Right atrium auricular region (tissue), 2 donors: ENCODE measurements at regions not wholly inside any gene's neighbourhood (a gene's known extent, or its start where the extent isn't known, plus 50 kb on each side); places are given as distances from the start of the nearest gene placed in this dataset.
"Not testable (repeated sequence)": the region's sequence is repeated elsewhere in the genome, so short reads cannot be mapped to it uniquely, and the experiment has no call there.

Experiments used
- DNase-seq: peaks from one replicate; pipeline ENCODE4 v3.0.0-alpha.2; 2019; ENCODE audit warnings: low spot score
- H3K27ac ChIP-seq, 2 donors: fragments of 200-600 bp; sonication (generic); 1 replicate in 1 of 2; 2 replicates in 1 of 2; pipeline ENCODE4 v1.5.1; 2016 to 2019
- H3K27me3 ChIP-seq, 2 donors: fragments of 200-600 bp; sonication (generic); one replicate each; pipeline versions ENCODE4 v1.5.1 to v1.6.0; 2017 to 2019
- H3K36me3 ChIP-seq: fragments of 200-600 bp; sonication (generic); one replicate; pipeline ENCODE4 v1.5.1; 2016
- H3K4me1 ChIP-seq, 2 donors: fragments of 200-600 bp; sonication (generic); one replicate each; pipeline versions ENCODE4 v1.5.1 to v1.6.0; 2017 to 2019
- H3K4me3 ChIP-seq, 2 donors: fragments of 200-600 bp; sonication (generic); 1 replicate in 1 of 2; 2 replicates in 1 of 2; pipeline ENCODE4 v1.5.1; 2017 to 2019; ENCODE audit warnings: mild to moderate bottlenecking in 1 of 2, moderate library complexity in 1 of 2
- H3K9me3 ChIP-seq, 2 donors: fragments of 200-600 bp; sonication (generic); one replicate each; pipeline ENCODE4 v1.5.1; 2019
- CTCF ChIP-seq, 2 donors: fragments of 200-600 bp; sonication (generic); IDR thresholded peaks; one replicate each; pipeline ENCODE4 v1.5.1; 2019; ENCODE audit warnings: antibody characterized with exemption in 2 of 2

DNA sequence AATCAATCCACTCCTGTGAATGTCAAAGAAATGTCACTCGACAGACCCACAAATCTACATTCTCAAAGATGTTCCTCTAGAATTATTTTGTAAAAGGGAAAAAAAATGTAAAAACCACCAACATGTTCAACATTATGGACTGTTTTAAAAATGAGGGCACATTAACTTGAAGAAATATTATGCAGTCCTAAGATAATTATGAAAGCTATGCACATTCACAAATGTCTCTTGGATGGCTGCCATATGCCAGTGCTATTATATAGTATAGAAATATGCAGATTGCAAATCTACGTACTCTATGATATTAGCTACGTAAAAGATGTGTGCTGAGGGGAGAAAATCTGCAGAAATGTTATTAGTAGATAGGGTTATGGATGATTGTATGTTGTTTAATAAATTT lies 334.2 kb downstream of the BMP4 start:
- no peaks in the 10 kb centered on the region for H3K9me3 ChIP-seq
- no peak for DNase-seq
- H3K4me1 ChIP-seq: peaks cover 0 to 20% of the 10 kb centered on the region in 2 donors
- H3K27ac ChIP-seq: no peak overlapping the region
- no peak overlapping the region for H3K4me3 ChIP-seq
- H3K27me3 ChIP-seq: no peaks in the 10 kb centered on the region
- TF ChIP-seq CTCF (IDR thresholded peaks at IDR 0.05): no peak
- H3K36me3 ChIP-seq: no peaks in the 10 kb centered on the region

GRCh38 chr14:53621921-53622320 lies 334.7 kb downstream of the BMP4 start:
- Histone ChIP-seq H3K4me1 (peaks cover 0 to 20% of the 10 kb centered on the region in 2 donors), H3K36me3 (no peaks in the 10 kb centered on the region), H3K9me3 (no peaks in the 10 kb centered on the region), H3K27ac (no peak overlapping the region), H3K4me3 (no peak overlapping the region), H3K27me3 (no peaks in the 10 kb centered on the region)
- TF ChIP-seq CTCF (IDR thresholded peaks at IDR 0.05): no peak
- no peak for DNase-seq

GRCh38 chr14:53621433-53621832 lies 335.2 kb downstream of the BMP4 start:
- H3K27ac ChIP-seq: no peak overlapping the region
- H3K36me3 ChIP-seq: no peaks in the 10 kb centered on the region
- peaks cover 0 to 20% of the 10 kb centered on the region in 2 donors for H3K4me1 ChIP-seq
- H3K27me3 ChIP-seq: no peaks in the 10 kb centered on the region
- DNase-seq: no peak
- no peak for TF ChIP-seq CTCF (IDR thresholded peaks at IDR 0.05)
- no peak overlapping the region for H3K4me3 ChIP-seq
- no peaks in the 10 kb centered on the region for H3K9me3 ChIP-seq

DNA sequence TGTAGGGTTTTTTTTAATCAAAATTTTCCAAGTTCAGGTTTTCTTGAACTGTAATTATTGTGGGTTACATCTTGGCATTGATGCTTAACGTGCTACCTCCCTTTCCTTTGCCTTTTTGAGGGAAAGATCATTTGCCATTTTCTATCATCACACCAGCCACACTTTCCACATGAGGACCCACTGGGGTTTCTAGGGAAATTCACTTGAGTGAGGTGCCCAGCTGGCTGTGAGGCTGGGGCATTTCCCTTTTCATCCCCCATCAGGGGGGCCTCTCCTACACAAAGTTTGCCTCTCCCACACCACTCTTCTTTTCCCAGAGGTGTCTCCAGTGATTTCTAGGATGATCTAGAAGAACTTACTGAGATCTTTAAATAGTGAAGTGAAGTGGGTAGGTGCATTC lies 335.7 kb downstream of the BMP4 start:
- Histone ChIP-seq H3K27me3 (no peaks in the 10 kb centered on the region), H3K4me3 (no peak overlapping the region), H3K4me1 (peaks cover 0 to 20% of the 10 kb centered on the region in 2 donors), H3K27ac (no peak overlapping the region), H3K36me3 (no peaks in the 10 kb centered on the region), H3K9me3 (no peaks in the 10 kb centered on the region)
- TF ChIP-seq CTCF (IDR thresholded peaks at IDR 0.05): no peak
- DNase-seq: no peak

- Histone ChIP-seq H3K9me3 (no peaks in the 10 kb centered on the region), H3K27ac (peak overlapping the region in 1 of 2 donors; percentile 44), H3K4me1 (peaks cover 0 to 20% of the 10 kb centered on the region in 2 donors), H3K4me3 (no peak overlapping the region), H3K36me3 (no peaks in the 10 kb centered on the region), H3K27me3 (no peaks in the 10 kb centered on the region)
- no peak for DNase-seq
- TF ChIP-seq CTCF (IDR thresholded peaks at IDR 0.05): no peak
These were observed 336.3 kb downstream of the BMP4 start for GRCh38 chr14:53620317-53620716.

DNA sequence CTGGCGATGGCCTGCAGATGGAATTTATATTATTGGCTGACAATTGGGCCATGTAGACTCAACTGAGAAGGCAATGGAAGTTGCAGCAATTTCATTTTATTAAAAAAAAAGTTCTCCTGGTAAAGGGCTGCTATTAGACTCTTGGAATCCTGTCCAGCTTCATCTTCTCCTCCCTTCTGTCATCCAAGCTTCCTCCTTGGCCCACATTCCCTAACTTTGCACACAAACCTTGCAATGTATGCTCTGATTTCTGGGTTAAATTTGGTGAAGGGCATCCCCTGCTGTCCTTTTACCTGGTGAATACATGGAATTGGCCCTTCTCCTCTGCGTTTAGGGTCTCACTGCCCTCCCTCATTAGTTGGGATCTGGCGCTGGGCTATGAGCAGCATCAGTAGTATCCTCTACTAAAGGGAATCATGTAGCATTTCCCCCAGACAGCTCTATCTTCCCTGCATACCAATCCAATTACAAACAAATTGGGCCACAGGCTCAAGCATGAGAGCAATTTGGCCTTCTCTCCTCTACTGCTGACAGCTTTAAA lies 336.9 kb downstream of the BMP4 start:
- Histone ChIP-seq H3K27ac (peak overlapping the region in 1 of 2 donors; percentile 44), H3K4me3 (no peak overlapping the region), H3K4me1 (peaks cover 0 to 20% of the 10 kb centered on the region in 2 donors), H3K9me3 (no peaks in the 10 kb centered on the region), H3K36me3 (no peaks in the 10 kb centered on the region), H3K27me3 (no peaks in the 10 kb centered on the region)
- DNase-seq: no peak
- TF ChIP-seq CTCF (IDR thresholded peaks at IDR 0.05): no peak

DNA sequence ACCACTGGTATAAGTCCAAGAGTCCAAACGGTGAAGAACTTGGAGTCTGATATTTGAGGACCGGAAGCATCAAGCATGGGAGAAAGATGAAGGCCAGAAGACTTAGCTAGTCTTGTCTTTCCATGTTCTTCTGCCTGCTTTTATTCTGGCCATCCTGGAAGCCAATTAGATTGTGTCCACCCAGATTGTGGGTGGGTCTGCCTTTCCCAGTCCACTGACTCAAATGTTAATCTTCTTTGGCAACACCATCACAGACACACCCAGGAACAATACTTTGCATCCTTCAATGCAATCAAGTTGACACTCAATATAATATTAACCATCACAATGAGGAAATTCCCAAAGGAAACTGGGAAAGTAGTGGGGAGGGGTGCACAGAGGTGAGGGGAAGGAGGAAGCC lies 340.1 kb downstream of the BMP4 start:
- H3K27me3 ChIP-seq: not testable (repeated sequence)

More for the DNA sequence above, 340.1 kb downstream of the BMP4 start:
- H3K9me3 ChIP-seq, DNase-seq, H3K27ac ChIP-seq, H3K36me3 ChIP-seq, H3K4me3 ChIP-seq: not testable (repeated sequence)
- peaks cover 0 to 20% of the 10 kb centered on the region in 2 donors for H3K4me1 ChIP-seq
